Breast epithelium (tissue), 3 donors: ENCODE measurements at regions not wholly inside any gene's neighbourhood (a gene's known extent, or its start where the extent isn't known, plus 50 kb on each side); places are given as distances from the start of the nearest gene placed in this dataset.

ENCODE experiments used
- POLR2A ChIP-seq: fragments of 450-650 bp; IDR thresholded peaks from one replicate; pipeline ENCODE4 v1.6.1; 2016; ENCODE audit warnings: antibody characterized with exemption, mild to moderate bottlenecking, moderate library complexity
- TF ChIP-seq, protein P1 (sequence below), 3 donors: fragments of 450-650 bp; IDR thresholded peaks; one replicate each; pipeline ENCODE4 v1.5.1; 2016 to 2017; ENCODE audit warnings: antibody characterized with exemption in 3 of 3, mild to moderate bottlenecking in 3 of 3, moderate library complexity in 3 of 3

- TF ChIP-seq, protein P1, sequence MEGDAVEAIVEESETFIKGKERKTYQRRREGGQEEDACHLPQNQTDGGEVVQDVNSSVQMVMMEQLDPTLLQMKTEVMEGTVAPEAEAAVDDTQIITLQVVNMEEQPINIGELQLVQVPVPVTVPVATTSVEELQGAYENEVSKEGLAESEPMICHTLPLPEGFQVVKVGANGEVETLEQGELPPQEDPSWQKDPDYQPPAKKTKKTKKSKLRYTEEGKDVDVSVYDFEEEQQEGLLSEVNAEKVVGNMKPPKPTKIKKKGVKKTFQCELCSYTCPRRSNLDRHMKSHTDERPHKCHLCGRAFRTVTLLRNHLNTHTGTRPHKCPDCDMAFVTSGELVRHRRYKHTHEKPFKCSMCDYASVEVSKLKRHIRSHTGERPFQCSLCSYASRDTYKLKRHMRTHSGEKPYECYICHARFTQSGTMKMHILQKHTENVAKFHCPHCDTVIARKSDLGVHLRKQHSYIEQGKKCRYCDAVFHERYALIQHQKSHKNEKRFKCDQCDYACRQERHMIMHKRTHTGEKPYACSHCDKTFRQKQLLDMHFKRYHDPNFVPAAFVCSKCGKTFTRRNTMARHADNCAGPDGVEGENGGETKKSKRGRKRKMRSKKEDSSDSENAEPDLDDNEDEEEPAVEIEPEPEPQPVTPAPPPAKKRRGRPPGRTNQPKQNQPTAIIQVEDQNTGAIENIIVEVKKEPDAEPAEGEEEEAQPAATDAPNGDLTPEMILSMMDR (IDR thresholded peaks at IDR 0.05) = no peak
- TF ChIP-seq POLR2A = no peak
Observed at GRCh38 chr2:176477336-176477735, 208.1 kb downstream of the MTX2 start.
